Calu3 (cell line): ENCODE measurements at regions not wholly inside any gene's neighbourhood (a gene's known extent, or its start where the extent isn't known, plus 50 kb on each side); places are given as distances from the start of the nearest gene placed in this dataset.

Source experiments
- BruUV-seq: library from RNA; stranded (reverse); fragments of 400-500 nt; replicated peaks from 2 replicates; lab custom pipeline; 2021; lab: Mats Ljungman, UMichigan
- CTCF ChIA-PET: fragments of 300-600 bp; sonication (Branson Sonifier 250); formaldehyde crosslinking; loops from one replicate; lab custom pipeline; 2022; ENCODE audit warnings: antibody characterized with exemption; lab: Charles Lee
- DNase-seq: peaks from one replicate; pipeline ENCODE4 v3.0.0; 2022
- H3K27ac Mint-ChIP-seq: one replicate; pipeline ENCODE4 v1.8.0; 2022; ENCODE audit warnings: mixed read lengths; ENCODE audit not compliant: unreplicated experiment
- H3K27me3 Mint-ChIP-seq: one replicate; pipeline ENCODE4 v1.8.0; 2022; ENCODE audit warnings: mixed read lengths; ENCODE audit not compliant: unreplicated experiment
- H3K36me3 Mint-ChIP-seq: one replicate; pipeline ENCODE4 v1.8.0; 2022; ENCODE audit warnings: mild to moderate bottlenecking, moderate library complexity, mixed read lengths; ENCODE audit not compliant: insufficient read depth, unreplicated experiment
- H3K4me1 Mint-ChIP-seq: one replicate; pipeline ENCODE4 v1.8.0; 2022; ENCODE audit warnings: mild to moderate bottlenecking, low read depth, mixed read lengths; ENCODE audit not compliant: unreplicated experiment
- H3K4me3 Mint-ChIP-seq: one replicate; pipeline ENCODE4 v1.8.0; 2022; ENCODE audit warnings: mild to moderate bottlenecking, low read depth, moderate library complexity, mixed read lengths; ENCODE audit not compliant: unreplicated experiment
- H3K9me3 Mint-ChIP-seq: one replicate; pipeline ENCODE4 v1.8.0; 2022; ENCODE audit warnings: low read depth, mixed read lengths; ENCODE audit not compliant: unreplicated experiment
- CTCF ChIP-seq: fragments of 200-600 bp; IDR thresholded peaks from one replicate; pipeline ENCODE4 v1.8.0; 2022; ENCODE audit warnings: antibody characterized with exemption; ENCODE audit not compliant: unreplicated experiment
- intact Hi-C: fragments of 100-400 bp; cut with micrococcal nuclease; formaldehyde crosslinking; loops from one replicate; pipeline ENCODE4 v1.10.0; 2022; ENCODE audit not compliant: unreplicated experiment

- Mint-ChIP-seq H3K4me1 (no peaks in the 10 kb centered on the region), H3K4me3 (no peak overlapping the region), H3K9me3 (peaks cover 4% of the 10 kb centered on the region), H3K27ac (no peak overlapping the region), H3K36me3 (no peaks in the 10 kb centered on the region), H3K27me3 (no peaks in the 10 kb centered on the region)
- BruUV-seq = no TSS peak
- TF ChIP-seq CTCF = no peak
- CTCF ChIA-PET = no interaction called here
- no peak for DNase-seq
- intact Hi-C loops = no loop called here
Observed at GRCh38 chr10:83489161-83489560, 650.1 kb upstream of the GHITM start.

- H3K27ac Mint-ChIP-seq = no peak overlapping the region
- CTCF ChIA-PET = no interaction called here
- no peak overlapping the region for H3K4me3 Mint-ChIP-seq
- H3K9me3 Mint-ChIP-seq = peaks cover 4% of the 10 kb centered on the region
- intact Hi-C loops = no loop called here
- BruUV-seq = no TSS peak
- no peaks in the 10 kb centered on the region for H3K27me3 Mint-ChIP-seq
- H3K4me1 Mint-ChIP-seq = no peaks in the 10 kb centered on the region
- no peak for TF ChIP-seq CTCF
- no peak for DNase-seq
- H3K36me3 Mint-ChIP-seq = no peaks in the 10 kb centered on the region
Observed at GRCh38 chr10:83492004-83492403, 647.3 kb upstream of the GHITM start.

- Mint-ChIP-seq H3K36me3 (no peaks in the 10 kb centered on the region), H3K27ac (no peak overlapping the region), H3K4me1 (no peaks in the 10 kb centered on the region), H3K9me3 (peaks cover 6% of the 10 kb centered on the region), H3K27me3 (no peaks in the 10 kb centered on the region), H3K4me3 (no peak overlapping the region)
- intact Hi-C loops = no loop called here
- no TSS peak for BruUV-seq
- CTCF ChIA-PET = no interaction called here
- no peak for TF ChIP-seq CTCF
- DNase-seq = no peak
Observed at GRCh38 chr10:83512681-83513080, 626.6 kb upstream of the GHITM start.

- no peak overlapping the region for H3K4me3 Mint-ChIP-seq
- H3K4me1 Mint-ChIP-seq = no peaks in the 10 kb centered on the region
- TF ChIP-seq CTCF = no peak
- peaks cover 9% of the 10 kb centered on the region for H3K9me3 Mint-ChIP-seq
- no peaks in the 10 kb centered on the region for H3K36me3 Mint-ChIP-seq
- BruUV-seq = no TSS peak
- DNase-seq = no peak
- no peaks in the 10 kb centered on the region for H3K27me3 Mint-ChIP-seq
- intact Hi-C loops = no loop called here
- CTCF ChIA-PET = no interaction called here
- H3K27ac Mint-ChIP-seq = no peak overlapping the region
Observed at GRCh38 chr10:83515001-83515400, 624.3 kb upstream of the GHITM start.

GRCh38 chr10:83516788-83517187 lies 622.5 kb upstream of the GHITM start:
- Mint-ChIP-seq H3K4me1 (no peaks in the 10 kb centered on the region), H3K27ac (no peak overlapping the region), H3K4me3 (no peak overlapping the region), H3K36me3 (no peaks in the 10 kb centered on the region), H3K9me3 (peaks cover 9% of the 10 kb centered on the region), H3K27me3 (no peaks in the 10 kb centered on the region)
- BruUV-seq = no TSS peak
- CTCF ChIA-PET = no interaction called here
- TF ChIP-seq CTCF = no peak
- intact Hi-C loops = no loop called here
- no peak for DNase-seq
